ENCODE measurements at regions not wholly inside any gene's neighbourhood (a gene's known extent, or its start where the extent isn't known, plus 50 kb on each side); places are given as distances from the start of the nearest gene placed in this dataset.

DNA sequence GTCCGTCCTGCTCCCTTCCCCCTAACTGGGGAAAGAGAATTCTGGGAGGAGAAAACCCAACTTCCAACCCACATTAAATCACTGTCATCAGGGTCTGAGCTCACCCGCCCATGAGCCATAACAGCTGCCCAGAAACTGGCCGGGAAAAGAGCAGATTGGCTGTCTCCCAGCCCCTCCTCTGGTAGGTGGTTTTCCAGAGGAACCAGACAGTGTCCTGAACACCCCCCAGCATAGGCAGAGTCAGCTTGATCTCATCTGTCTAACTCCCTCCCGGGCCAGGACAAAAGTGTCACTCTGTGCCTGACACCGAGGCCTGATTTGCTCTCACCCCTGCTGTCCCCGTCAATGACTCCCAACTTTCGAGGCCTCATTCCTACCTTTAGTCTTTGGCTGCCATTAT, 197.0 kb downstream of the AXIN2 start:
- DNase-seq = no peak

DNA sequence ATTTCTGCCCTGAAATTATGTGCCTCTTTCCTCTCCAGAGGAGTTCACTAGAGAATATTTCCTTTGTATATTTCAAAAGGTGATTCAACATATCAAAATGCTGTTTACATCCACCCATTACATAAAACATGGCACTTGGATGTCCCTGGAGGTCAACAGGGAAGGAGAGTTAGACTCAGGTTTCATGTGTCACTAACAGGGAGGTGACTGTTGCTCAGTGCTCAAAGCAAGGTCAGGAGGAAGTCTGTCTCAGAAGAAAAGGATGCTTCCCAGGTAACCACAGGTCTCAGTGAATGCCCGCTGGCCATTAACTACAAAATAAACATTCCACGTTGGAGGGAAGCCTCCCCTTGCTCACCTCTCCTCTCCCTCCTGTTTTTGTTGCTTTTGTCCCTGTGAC, 198.6 kb downstream of the AXIN2 start:
- DNase-seq = no peak

DNA sequence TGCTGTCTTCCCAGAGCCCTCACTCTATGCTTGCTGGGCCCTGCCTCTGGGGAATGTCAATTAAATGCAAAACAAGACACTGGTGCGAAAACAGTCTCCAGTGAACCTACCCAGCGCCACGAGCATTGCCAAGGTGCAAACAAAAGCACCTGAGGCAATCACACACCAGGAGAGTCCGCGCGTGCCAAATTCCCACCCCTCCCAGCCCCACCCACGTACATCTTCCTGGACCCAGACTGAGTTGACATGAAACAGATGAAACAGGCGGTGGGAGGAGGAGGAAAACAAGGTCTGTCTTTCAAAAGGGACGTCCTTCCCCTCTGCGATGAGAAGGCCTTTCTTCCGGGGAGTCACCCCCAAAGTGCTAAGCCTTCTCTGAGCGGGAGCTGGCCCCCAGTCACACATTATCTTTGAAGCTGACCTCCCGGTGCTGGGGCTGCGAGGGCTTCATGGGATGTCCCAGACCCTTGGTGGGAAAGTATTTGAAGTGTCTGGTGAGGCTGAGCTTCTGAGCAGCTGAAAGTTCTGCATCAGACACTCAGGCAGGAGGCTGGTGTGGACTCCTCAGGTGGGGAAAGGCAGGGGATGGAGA, 200.4 kb downstream of the AXIN2 start:
- DNase-seq = no peak

DNA sequence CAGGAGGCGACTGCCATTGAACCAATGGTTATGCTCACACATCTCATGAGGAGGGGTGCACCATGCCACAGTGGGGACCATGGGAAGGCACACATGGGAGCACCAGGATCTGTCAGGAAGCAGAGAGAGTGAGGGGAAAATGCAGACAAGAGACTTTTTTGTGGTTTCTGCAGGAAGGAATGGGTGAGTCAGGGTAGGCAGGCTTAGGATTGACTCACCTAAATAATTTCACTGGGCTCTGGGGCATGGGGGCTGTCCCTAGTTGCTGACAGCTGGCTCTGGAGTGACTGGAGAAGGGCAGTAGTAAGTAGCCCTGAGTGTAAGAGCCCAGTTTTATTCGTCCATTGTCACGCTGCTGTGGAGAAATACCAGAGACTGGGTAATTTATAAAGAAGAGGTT, 202.4 kb downstream of the AXIN2 start:
- no peak for DNase-seq

DNA sequence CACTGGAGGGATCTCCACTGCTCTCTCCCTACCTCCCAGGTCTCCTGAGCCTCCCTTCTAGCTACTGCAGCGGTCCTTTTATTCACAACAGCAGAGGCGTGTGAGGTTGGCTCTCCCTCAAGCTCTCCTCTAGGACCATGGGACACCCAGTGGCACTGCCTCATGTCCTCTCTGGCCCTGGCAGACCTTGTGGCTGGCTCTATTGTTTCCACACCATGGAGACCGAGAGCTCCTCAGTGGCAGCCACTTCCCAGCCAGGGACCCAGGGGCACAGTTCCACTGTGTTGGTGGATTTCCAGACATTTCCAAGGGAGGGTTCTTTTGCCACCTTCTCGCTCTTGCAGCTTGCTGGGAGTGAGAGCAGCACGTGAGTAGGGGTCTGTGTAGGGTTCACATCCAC, 204.9 kb downstream of the AXIN2 start:
- no peak for DNase-seq

DNA sequence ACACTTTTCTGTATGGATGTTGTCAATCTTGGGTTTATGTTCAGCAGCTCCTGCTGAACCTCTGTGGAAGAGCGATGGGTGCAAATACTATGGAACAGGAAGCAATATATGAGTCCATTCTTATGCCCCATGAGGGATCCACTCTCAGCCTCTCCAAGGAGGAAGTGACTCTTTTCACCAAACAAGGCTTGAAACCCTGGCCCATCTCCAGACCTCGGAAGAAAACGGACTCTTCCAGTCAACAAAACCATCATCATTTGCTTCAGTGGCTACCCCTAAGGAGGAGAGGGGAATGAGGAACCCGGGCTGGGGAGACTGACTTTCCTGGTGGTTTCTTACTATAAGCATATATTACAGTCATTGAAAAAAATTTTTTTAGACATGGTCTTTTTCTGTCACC, 206.2 kb downstream of the AXIN2 start:
- no peak for DNase-seq

DNA sequence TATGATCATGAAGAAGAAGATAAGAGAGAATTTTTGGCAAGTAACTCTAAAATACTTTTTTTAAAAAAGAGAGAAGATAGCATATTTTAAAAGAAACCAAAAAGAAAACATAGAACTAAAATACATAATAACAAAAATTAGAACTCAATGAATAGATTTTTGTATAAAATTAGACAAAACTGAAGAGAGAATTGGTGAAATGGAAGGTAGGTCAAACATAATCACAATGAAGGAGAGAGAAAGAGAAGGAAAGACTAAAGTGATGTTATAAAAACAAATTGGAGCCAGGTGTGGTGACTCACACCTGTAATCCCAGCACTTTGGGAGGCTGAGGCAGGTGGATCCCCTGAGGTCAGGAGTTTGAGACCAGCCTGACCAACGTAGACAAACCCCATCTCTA, 211.5 kb downstream of the AXIN2 start:
- no peak for DNase-seq

DNA sequence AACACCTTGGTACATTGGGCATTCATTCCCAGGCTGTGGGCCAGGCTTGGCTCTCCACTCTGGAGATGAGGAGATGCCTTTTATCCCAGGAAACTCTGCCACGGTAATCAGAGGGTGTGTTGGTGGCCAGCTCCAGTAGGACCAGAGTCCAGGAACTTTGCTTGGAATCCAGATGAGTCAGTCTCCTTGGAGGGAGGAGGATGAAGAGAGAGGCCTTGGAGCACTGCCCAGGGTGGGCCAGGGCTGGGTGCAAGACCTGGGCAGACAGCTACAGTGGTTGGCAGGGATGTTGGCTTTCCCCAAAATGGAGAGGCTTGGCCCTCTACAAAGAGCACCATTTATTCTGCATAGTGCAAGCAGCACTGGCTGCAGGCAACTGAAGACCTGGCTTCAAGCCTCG, 209.0 kb downstream of the RGS9 start:
- DNase-seq = no peak

DNA sequence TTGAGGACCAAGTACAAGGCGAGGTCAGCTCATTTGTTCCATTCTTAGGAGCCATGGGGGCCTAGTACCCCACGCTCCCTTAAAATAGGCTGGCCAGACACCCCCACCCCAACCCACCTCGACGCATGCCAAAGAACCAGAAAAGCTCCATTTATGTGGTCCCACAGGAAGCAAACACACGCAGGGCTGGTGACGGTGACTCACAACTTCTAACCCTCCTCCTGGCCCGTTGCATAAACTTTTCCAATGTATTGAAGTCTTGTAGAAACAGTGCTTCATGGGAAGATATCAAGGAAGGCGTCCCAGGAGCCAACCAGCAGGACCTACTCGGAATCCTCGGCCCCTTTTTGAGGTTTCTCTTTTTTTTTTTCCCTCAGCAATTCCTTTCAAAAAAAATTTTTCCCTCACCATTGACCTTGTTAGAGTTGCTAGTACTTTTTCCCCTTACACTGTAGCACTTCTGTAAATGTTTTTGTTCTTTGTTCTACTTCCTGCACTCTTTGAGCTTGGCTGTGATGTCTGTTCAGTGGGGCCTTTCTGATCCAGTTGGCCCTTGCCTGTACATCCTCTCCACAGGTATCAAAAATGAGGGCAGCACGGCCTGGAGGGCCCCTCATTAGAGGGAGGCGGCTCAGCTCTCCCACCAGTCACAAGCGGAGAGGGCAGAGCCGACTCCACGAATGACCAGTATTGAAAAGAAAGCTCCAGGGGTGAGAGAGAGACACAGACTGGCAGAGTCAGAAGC, 208.3 kb downstream of the RGS9 start:
- no peak for DNase-seq

DNA sequence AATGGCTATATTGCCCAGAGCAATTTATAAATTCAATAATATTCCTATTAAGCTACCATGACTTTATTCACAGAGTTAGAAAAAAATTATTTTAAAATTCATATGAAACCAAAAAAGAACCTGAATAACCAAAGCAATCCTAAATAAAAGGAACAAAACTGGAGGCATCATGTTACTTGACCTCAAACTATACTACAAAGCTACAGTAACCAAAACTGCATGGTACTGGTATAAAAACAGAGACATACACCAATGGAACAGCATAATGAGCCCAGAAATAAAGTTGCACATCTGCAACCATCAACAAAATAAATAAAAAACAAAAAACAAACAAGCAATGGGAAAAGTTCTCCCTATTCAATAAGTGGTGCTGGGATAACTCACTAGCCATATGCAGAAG, 203.2 kb downstream of the RGS9 start:
- DNase-seq = no peak

DNA sequence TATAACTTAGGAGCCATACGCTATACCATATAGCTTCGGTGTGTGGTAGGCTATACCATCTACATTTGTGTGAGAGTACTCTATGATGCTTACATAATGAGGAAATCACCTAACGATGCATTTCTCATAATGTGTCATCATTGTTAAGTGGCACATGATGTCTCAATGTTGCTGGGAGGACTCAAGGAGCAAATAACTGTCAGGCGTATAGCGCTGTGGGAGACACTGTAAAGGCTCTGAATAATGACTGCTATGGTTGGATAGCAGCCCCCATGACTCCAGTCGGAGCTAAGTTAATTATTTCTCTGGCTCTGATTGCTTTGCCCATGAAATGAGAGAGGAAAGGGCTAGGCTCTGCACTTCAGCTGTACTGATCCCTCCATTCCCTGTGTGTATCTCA, 197.2 kb downstream of the RGS9 start:
- peak in 1 of 5 experiments; percentile 6 for DNase-seq

DNA sequence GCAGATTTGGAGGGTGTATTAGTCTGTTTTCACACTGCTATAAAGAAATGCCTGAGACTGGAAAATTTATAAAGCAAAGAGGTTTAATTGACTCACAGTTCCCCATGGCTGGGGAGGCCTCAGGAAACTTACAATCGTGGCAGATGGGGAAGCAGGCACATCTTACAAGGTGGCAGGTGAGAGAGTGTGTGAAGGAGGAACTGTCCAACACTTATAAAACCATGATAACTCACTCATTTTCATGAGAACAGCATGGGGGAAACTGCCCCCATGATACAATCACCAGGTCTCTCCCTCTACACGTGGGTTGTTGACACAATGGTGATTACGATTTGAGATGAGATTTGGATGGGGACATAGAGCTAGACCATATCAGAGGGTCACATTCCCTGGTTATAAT, 195.6 kb downstream of the RGS9 start:
- DNase-seq = no peak

DNA sequence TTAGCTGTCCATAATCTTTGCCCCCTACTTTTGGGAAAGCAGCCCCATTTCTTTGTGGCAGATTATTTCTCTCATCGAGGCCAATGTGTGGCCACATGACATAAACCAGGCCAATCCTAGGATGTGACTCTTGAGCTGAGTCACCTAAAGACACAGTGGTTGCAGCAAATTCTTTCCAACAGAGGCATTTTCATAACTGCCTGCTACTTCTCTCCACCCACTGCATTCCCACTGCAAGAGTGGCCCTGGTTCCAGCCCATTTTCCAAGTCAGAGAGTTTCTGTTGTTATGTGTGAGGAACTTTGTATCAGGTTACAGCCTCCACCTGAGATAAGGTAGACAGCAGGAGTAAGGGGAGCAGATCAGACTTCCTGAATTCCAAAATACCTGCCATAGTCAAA, 195.2 kb downstream of the RGS9 start:
- no peak for DNase-seq

DNA sequence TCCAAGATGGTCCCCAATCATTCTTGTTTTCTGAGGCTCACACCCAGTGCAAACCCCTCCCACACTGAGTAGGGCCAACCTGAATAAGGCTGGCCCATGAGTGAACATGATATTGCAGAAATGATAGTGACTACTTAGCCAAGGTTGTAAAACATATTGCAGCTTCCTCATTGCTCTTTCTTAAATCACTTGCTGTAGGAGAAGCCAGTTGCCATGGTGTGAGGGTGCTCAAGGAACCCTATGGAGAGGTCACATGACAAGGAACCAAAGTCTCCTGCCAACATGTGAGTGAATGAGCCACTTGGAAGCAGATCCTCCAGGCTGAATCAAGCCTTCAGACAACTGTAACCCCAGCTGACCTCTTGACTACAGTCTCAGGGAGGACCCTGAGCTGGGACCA, 191.4 kb downstream of the RGS9 start:
- DNase-seq = no peak

DNA sequence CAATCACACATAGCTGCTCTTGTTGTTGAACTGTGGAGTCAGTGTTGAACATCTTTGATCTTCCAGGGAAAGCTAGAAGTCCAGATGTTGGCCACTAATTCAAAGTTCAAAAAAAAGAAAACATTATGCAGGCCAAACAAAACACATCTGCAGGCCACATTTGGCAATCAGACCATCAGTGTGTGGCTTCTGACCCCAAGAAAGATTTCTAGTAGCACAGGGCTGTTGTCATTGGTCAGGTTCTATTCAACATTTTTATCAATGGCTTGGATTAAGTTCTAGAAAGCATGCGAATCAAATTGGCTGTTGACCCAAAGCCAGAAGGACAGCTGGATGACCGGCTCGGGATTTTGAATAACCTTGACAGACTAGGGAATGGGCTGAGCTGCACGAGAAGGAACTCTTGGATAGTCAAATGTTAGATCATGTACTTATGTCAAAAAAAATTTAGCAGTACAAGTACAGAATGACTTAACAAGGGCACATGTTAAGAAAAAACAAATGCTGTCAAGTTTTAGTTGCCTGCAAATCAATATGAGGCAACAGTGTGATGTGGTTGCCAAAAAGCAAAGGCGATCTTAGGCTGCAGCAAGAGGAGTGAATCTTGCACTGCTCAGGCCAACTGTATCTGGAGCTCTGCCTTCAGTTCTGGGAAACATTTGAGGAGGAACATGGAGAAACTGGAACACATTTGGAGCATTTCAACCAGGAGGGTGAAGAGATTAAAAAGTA, 187.6 kb downstream of the RGS9 start:
- DNase-seq = no peak

DNA sequence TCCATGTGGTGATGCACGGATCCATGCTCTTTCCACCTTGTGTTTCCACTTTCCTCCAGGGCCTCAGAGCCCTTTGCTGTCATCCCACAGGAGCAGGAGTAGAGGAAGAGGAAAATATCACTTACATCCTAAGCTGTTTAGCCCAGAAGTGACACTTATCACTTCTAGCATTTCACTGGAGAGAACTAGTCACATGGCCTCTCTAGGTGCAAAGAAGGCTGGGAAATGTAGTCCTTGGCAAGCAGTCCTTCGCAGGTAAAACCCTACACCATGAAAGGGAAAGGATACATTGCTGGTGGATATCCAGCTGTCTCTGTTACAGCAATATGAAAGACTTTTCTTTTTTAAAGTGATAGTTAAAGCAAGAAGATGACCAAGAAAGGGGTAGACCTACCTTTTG, 185.9 kb downstream of the RGS9 start:
- DNase-seq = no peak

DNA sequence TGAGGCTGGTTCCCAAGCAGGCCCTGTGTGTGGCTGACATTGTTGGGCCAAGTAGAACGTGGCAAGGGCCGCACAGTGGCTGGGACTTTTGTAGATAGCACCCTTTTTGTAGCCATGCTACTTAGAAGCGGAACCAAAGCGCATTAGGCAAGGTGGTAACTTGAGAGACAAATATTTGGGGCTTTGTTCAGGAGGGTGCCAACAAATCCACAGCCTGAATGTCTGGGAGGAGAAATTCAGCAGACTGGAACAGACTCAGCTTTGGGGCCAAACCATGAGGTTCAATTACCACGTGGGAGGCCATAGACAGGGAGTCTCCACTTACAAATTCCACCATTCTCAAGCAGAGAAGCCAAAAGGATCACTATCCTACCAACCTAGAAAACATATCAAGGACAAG, 183.7 kb downstream of the RGS9 start:
- no peak for DNase-seq

DNA sequence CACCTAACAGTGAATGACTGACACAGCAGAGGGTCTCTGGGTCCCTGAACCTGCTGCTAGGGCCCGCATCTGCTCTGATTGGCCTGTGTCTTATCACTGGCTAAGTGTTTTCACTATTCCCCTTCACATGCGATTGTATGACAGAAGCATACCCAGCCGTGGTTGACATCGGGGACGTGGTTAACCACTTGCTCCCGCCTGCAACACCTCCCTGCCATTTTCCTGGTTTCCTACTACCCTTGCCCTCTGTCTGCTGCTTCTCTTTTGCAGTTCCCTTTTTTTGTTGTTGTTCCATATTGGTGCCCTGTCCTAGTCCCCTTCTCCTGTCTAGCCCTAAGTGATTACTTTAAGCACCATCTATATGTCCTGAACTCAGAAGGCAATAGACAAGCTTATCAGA, 177.0 kb downstream of the RGS9 start:
- peak in 1 of 5 experiments; percentile 65 for DNase-seq

DNA sequence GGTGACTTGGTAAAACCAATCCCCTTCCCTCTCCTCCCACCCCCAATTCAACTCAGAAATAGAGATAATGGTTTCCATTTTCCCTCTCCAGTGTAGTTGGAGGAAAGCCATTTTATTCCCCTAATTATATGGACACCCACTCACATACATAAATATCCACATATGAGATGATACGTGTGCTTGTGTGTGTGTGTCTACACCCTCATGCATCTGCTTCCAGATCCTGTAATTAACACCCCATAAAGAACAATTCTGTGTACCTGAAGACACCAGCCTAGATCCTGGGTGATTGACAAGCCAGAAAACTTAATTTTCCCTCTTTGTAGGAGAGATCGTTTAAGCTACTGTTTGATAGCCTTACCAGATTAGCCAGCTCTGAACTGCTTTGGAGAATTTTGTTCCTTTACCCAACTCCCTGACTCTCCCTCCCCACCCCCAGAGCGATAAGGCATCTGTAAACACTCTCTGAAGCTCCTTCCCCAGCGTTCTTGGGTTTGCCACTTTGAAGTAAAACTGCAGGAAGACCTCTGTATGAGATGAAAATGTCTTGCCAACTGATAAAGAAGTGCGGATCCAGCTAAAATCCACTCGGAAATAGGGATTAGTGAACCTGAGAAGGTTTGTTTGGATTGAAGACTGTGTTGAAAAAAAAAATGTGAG, 175.7 kb downstream of the RGS9 start:
- no peak for DNase-seq

DNA sequence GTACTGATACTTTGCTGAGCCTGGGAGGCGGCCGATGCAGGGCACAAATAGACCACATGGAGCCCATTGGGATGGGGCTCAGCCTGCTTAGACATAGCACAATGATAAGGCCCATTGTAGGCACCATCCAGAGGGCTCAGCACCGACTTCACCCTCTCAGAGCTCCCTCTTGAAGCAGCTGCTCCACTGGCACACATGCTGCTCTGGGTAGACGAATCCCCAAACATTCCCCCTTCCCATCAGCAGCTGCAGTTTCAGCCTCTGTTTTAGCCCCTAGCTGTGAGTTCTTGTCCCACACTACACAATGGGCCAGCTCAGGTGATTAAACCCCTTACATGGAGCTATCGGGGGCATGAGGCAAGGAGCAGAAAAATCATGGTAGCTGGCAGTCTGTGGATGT, 174.1 kb downstream of the RGS9 start:
- no peak for DNase-seq

DNA sequence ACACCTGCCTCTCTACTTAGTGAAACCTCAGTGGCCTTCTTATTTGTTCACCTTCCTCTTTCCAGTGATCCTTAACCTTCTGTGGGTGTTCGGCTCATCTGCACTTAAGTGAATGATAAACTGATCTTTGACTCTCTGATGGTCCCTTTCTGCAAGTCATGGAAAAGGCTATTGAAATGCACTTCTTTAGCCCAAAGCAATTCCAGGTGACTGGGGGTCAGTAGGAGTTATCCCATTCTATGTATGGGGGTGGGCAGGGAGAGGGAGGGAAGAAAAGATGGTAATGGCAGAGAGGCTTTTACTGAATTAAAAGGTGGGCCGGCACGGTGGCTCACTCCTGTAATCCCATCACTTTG, 170.8 kb downstream of the RGS9 start:
- DNase-seq = no peak

DNA sequence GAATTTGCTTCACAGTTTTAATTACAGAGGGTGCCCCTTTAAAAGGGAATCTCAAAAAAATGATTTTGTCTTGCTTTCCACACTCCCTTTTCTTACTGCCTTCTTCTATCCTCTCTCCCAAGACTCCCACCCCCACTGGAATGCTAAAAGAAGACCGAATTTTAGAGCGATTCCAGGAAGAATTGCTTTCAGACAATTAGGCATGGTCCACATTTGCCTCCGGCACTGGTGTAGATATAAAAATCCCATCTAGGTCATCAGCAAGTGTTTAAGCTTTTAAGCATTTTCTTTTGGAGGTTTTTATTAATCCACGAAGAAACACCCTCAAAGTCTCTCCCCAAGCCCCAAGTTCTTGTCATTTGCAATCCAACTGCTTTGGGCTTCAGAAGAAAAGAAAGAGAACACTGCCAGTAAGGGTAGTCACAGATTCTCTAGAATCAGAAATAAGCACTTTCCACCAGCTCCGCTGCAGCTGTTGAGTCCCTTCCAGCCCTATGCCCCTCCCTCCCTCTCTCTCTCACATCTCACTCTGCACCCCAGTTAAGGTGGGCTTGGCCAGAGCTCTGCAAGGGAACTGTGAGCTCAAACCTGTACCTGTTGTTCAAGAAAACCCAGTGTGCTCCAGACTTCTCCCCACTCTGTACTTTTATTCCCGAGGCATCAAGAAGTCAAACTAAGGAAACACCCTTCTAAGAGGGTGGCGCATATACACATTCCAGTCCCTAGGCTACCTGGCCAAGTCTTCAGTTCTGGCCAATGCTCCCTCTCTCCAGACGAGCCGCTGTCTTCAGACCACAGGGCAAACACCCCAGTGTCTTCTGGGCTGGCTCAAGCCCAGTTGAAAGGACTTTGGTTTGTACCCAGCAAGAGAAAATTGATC, 170.2 kb downstream of the RGS9 start:
- DNase-seq = no peak

DNA sequence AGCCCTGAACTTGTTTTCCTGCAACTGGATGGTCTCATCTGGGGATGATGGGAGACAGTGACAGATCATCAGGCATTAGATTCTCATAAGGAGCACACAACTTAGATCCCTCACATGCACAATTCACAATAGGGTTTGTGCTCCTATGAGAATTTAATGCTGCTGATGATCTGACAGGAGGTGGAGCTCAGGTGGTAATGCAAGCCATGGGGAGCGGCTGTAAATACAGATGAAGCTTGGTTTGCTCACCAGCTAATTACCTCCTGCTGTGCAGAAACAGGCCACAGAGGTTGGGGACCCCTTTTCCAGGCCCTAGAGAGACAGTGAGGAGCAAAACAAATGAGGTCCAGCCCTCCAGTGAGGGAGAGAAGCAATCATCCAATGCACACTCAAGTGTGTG, 168.6 kb downstream of the RGS9 start:
- no peak for DNase-seq
